SK-MEL-5 (cell line): ENCODE measurements at regions not wholly inside any gene's neighbourhood (a gene's known extent, or its start where the extent isn't known, plus 50 kb on each side); places are given as distances from the start of the nearest gene placed in this dataset.

ENCODE experiments used
- DNase-seq: peaks from one replicate; pipeline ENCODE4 v3.0.0-alpha.2; 2016; ENCODE audit warnings: low read depth, low spot score
- in situ Hi-C: cut with HindIII; loops from 2 replicates; pipeline ENCODE4 v1.10.0; 2016; ENCODE audit warnings: low sequenced_read_pairs, high pct_unique_total_duplicates, low pct_unique_long_range_greater_than_20kb

GRCh38 chr2:182616471-182617393, 99.3 kb upstream of the DNAJC10 start:
- in situ Hi-C loops = no loop called here
- DNase-seq = no peak

- no peak for DNase-seq
- in situ Hi-C loops = no loop called here
Measured at GRCh38 chr2:182618672-182619079, 97.4 kb upstream of the DNAJC10 start.

GRCh38 chr2:182619276-182619675, 96.8 kb upstream of the DNAJC10 start:
- DNase-seq = no peak
- in situ Hi-C loops = no loop called here

GRCh38 chr2:182621191-182621590, 94.9 kb upstream of the DNAJC10 start:
- DNase-seq = no peak

GRCh38 chr2:182621810-182622209, 94.2 kb upstream of the DNAJC10 start:
- in situ Hi-C loops = no loop called here
- no peak for DNase-seq

More at GRCh38 chr2:182621191-182621590, 94.9 kb upstream of the DNAJC10 start:
- in situ Hi-C loops = no loop called here

GRCh38 chr2:182622231-182622630, 93.8 kb upstream of the DNAJC10 start:
- DNase-seq = no peak
- in situ Hi-C loops = no loop called here

GRCh38 chr2:182625814-182626213, 90.2 kb upstream of the DNAJC10 start:
- in situ Hi-C loops = no loop called here
- DNase-seq = no peak

GRCh38 chr2:182628916-182629315, 87.1 kb upstream of the DNAJC10 start:
- no peak for DNase-seq
- in situ Hi-C loops = no loop called here

- DNase-seq = no peak
- in situ Hi-C loops = no loop called here
Measured at GRCh38 chr2:182630207-182630606, 85.8 kb upstream of the DNAJC10 start.

- in situ Hi-C loops = no loop called here
- no peak for DNase-seq
Measured at GRCh38 chr2:182631299-182631698, 84.8 kb upstream of the DNAJC10 start.

- in situ Hi-C loops = no loop called here
- DNase-seq = no peak
Measured at GRCh38 chr2:182634386-182634785, 81.7 kb upstream of the DNAJC10 start.

- in situ Hi-C loops = no loop called here
- DNase-seq = no peak
Measured at GRCh38 chr2:182636699-182637098, 79.4 kb upstream of the DNAJC10 start.

GRCh38 chr2:182638667-182639066, 77.4 kb upstream of the DNAJC10 start:
- in situ Hi-C loops = no loop called here
- no peak for DNase-seq

- in situ Hi-C loops = no loop called here
Measured at GRCh38 chr2:182639971-182640370, 76.1 kb upstream of the DNAJC10 start.

GRCh38 chr2:182642328-182642727, 73.7 kb upstream of the DNAJC10 start:
- DNase-seq = peak; percentile 87
- in situ Hi-C loops = no loop called here

More at GRCh38 chr2:182639971-182640370, 76.1 kb upstream of the DNAJC10 start:
- DNase-seq = no peak

- DNase-seq = no peak
- in situ Hi-C loops = no loop called here
Measured at GRCh38 chr2:182646763-182647498, 69.1 kb upstream of the DNAJC10 start.

GRCh38 chr2:182647499-182647787, 68.6 kb upstream of the DNAJC10 start:
- DNase-seq = no peak
- in situ Hi-C loops = no loop called here

- peak; percentile 51 for DNase-seq
- in situ Hi-C loops = no loop called here
Measured at GRCh38 chr2:182649316-182649715, 66.7 kb upstream of the DNAJC10 start.

GRCh38 chr2:182650704-182651103, 65.4 kb upstream of the DNAJC10 start:
- peak; percentile 57 for DNase-seq
- in situ Hi-C loops = no loop called here
